ENCODE measurements at regions not wholly inside any gene's neighbourhood (a gene's known extent, or its start where the extent isn't known, plus 50 kb on each side); places are given as distances from the start of the nearest gene placed in this dataset.
"Not testable (repeated sequence)": the region's sequence is repeated elsewhere in the genome, so short reads cannot be mapped to it uniquely, and the experiment has no call there.

GRCh38 chr13:50421473-50422130 is 406.4 kb downstream of the KCNRG start:
- TF ChIP-seq CTCF (IDR thresholded peaks at IDR 0.05): no peak
- no peak for ATAC-seq (ENCODE audit: low FRiP score)

GRCh38 chr13:50422181-50423148 is 407.2 kb downstream of the KCNRG start:
- DNase-seq (ENCODE audit: low spot score): no peak
- TF ChIP-seq CTCF (IDR thresholded peaks at IDR 0.05): no peak
- ATAC-seq (ENCODE audit: low FRiP score): no peak

More at GRCh38 chr13:50421473-50422130, 406.4 kb downstream of the KCNRG start:
- DNase-seq (ENCODE audit: low spot score): no peak

GRCh38 chr13:50424993-50425392 is 409.7 kb downstream of the KCNRG start:
- ATAC-seq (ENCODE audit: low FRiP score): no peak
- no peak for TF ChIP-seq CTCF (IDR thresholded peaks at IDR 0.05)
- no peak for DNase-seq (ENCODE audit: low spot score)

DNA sequence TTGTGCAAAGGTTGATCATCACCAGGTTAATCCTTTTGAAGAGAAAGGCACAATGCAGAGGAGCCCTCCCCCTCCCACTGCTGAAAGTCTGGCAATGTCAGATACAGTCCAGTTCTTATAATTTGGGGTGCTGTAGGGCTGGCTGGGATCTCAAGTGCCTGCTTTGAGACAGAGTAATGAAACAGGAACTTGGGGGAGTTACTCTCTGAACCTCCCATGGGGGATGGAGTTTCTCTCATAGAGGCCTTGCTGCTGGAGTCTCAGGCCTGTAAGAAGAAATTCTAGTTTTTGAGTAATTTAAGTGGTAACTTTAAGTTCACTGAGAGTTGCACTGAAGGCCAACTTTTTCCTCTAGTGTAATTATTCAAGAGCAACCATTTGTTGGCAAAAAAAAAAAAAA is 410.5 kb downstream of the KCNRG start:
- DNase-seq (ENCODE audit: low spot score) (no peak), ATAC-seq (ENCODE audit: low FRiP score) (no peak)
- TF ChIP-seq CTCF (IDR thresholded peaks at IDR 0.05): no peak

- DNase-seq (ENCODE audit: low spot score): no peak
- TF ChIP-seq CTCF (IDR thresholded peaks at IDR 0.05): no peak
- no peak for ATAC-seq (ENCODE audit: low FRiP score)
Measured at GRCh38 chr13:50426927-50427326, 411.7 kb downstream of the KCNRG start.

DNA sequence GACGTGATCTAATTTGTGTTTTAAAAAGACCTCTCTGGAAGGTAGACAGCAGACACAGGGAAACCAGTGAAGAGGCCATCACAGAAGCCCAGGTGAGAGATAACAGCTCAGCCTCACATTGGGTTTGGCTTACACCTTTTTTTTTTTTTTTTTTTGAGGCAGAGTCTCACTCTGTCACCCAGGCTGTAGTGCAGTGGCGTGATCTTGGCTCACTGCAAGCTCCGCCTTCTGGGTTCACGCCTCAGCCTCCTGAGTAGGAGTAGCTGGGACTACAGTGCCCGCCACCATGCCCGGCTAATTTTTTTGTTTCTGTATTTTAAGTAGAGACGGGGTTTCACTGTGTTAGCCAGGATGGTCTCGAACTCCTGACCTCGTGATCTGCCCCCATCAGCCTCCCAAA is 412.3 kb downstream of the KCNRG start:
- DNase-seq (ENCODE audit: low spot score); ATAC-seq (ENCODE audit: low FRiP score): not testable (repeated sequence)

DNA sequence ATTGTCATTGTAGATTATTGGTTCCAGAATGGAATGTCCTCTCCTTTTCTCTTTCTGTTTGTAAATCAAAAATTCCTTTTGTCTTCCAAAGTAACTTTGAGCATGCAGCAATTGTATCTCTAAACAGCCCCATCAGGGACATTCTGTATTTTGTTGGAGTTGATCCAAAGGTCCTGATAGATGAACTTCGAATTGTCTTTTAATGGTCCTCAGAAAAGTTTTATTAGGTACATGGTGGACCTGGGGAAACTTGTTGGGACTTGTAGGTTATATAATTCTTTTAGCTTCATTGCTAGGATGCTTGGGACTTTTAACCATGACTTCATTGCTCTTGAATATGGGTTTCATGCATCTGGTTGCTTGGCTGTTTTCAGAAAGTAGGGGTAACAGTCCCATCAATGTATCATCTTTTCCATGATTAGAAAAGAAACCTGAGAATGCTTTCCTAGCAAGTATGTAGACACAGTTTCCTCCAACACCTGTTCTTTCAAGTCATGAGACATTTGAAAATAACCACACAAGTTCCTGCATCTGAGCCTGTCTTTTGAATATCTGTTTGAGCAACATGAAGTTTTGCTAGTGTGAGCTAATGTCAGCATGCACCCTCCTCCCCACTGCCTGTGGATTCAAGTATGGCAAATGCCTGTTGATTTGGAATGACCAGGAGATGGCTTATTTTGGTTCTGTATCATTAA is 413.1 kb downstream of the KCNRG start:
- no peak for ATAC-seq (ENCODE audit: low FRiP score)
- TF ChIP-seq CTCF (IDR thresholded peaks at IDR 0.05): no peak
- no peak for DNase-seq (ENCODE audit: low spot score)
